ENCODE measurements at regions not wholly inside any gene's neighbourhood (a gene's known extent, or its start where the extent isn't known, plus 50 kb on each side); places are given as distances from the start of the nearest gene placed in this dataset.

DNA sequence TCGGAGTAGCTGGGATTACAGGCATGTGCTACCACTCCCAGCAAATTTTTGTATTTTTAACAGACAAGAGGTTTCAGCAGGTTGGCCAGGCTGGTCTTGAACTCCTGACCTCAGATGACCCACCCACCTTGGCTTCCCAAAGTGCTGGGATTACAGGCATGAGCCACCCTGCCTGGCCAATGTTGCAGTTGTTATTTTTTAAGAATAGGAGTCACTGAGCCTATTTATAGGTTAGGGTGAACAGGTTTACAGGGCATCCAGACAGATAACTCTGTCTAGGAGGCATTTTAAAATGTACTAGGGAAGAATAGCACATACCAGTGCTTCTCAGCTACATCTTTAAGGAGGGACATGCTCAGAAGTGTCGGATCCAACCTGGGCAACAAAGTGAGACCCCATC, 60.1 kb upstream of the BNC2 start (continued):
- TF ChIP-seq, protein P1, sequence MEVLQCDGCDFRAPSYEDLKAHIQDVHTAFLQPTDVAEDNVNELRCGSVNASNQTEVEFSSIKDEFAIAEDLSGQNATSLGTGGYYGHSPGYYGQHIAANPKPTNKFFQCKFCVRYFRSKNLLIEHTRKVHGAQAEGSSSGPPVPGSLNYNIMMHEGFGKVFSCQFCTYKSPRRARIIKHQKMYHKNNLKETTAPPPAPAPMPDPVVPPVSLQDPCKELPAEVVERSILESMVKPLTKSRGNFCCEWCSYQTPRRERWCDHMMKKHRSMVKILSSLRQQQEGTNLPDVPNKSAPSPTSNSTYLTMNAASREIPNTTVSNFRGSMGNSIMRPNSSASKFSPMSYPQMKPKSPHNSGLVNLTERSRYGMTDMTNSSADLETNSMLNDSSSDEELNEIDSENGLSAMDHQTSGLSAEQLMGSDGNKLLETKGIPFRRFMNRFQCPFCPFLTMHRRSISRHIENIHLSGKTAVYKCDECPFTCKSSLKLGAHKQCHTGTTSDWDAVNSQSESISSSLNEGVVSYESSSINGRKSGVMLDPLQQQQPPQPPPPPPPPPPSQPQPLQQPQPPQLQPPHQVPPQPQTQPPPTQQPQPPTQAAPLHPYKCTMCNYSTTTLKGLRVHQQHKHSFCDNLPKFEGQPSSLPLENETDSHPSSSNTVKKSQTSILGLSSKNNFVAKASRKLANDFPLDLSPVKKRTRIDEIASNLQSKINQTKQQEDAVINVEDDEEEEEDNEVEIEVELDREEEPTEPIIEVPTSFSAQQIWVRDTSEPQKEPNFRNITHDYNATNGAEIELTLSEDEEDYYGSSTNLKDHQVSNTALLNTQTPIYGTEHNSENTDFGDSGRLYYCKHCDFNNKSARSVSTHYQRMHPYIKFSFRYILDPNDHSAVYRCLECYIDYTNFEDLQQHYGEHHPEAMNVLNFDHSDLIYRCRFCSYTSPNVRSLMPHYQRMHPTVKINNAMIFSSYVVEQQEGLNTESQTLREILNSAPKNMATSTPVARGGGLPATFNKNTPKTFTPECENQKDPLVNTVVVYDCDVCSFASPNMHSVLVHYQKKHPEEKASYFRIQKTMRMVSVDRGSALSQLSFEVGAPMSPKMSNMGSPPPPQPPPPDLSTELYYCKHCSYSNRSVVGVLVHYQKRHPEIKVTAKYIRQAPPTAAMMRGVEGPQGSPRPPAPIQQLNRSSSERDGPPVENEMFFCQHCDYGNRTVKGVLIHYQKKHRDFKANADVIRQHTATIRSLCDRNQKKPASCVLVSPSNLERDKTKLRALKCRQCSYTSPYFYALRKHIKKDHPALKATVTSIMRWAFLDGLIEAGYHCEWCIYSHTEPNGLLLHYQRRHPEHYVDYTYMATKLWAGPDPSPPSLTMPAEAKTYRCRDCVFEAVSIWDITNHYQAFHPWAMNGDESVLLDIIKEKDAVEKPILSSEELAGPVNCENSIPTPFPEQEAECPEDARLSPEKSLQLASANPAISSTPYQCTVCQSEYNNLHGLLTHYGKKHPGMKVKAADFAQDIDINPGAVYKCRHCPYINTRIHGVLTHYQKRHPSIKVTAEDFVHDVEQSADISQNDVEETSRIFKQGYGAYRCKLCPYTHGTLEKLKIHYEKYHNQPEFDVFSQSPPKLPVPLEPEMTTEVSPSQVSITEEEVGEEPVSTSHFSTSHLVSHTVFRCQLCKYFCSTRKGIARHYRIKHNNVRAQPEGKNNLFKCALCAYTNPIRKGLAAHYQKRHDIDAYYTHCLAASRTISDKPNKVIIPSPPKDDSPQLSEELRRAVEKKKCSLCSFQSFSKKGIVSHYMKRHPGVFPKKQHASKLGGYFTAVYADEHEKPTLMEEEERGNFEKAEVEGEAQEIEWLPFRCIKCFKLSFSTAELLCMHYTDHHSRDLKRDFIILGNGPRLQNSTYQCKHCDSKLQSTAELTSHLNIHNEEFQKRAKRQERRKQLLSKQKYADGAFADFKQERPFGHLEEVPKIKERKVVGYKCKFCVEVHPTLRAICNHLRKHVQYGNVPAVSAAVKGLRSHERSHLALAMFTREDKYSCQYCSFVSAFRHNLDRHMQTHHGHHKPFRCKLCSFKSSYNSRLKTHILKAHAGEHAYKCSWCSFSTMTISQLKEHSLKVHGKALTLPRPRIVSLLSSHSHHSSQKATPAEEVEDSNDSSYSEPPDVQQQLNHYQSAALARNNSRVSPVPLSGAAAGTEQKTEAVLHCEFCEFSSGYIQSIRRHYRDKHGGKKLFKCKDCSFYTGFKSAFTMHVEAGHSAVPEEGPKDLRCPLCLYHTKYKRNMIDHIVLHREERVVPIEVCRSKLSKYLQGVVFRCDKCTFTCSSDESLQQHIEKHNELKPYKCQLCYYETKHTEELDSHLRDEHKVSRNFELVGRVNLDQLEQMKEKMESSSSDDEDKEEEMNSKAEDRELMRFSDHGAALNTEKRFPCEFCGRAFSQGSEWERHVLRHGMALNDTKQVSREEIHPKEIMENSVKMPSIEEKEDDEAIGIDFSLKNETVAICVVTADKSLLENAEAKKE (CRISPR knock-in tag; IDR thresholded peaks at IDR 0.05): no peak
- TF ChIP-seq POLR2AphosphoS5 (IDR thresholded peaks at IDR 0.05; ENCODE audit: low read depth) (no peak), ZNF114 (CRISPR knock-in tag; IDR thresholded peaks at IDR 0.05) (no peak)

DNA sequence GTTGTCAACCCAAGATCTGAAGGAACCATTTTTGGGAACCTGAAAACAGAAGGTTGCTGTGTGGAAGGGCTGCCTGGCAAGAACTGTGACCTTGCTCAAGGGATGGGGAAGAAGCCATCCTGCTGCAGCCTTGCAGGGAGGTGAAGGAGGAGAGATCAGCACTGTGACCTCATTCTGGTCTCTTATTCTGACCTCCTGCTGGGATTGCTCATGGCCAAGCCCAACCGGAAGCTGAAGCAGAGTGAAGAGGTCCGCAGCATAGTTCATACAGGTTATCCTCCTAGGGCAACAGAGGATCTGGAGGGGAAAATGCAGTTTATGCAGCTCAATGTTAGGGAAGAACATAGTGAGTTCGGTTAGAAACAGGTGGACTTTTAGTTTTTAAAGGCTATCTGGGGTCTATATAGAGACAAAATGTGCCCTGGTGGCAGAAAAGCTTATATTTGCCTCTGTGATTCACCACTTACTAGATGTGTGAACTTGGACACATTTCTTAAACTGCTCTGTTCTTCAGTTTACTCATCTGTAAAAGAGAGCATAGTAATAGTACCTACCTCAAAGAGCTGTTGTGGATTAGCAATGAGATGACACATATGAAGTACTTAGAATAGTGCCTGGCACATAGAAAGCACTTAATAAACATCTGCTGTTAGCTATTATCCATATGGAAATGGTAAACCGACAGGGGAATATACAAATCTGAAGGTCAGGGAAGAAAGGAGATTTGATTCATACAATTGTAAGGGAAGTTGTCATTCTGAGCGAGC, 57.9 kb upstream of the BNC2 start:
- Histone ChIP-seq H3K79me2 (replicated peaks; ENCODE audit: insufficient read depth) (no peaks in the 10 kb centered on the region), H3K4me1 (ENCODE audit: insufficient read depth) (no peaks in the 10 kb centered on the region), H3K36me3 (ENCODE audit: insufficient read depth) (no peaks in the 10 kb centered on the region; the same call in none of the 2 replicates), H3K9me2 (ENCODE audit: insufficient read depth) (0 out of 2 replicates have a peak, but pooled peaks cover 13% of the 10 kb centered on the region), H3K27me3 (ENCODE audit: insufficient read depth) (no peaks in the 10 kb centered on the region), H3K4me3 (no peak overlapping the region), H3F3A (replicated peaks; ENCODE audit: low read depth) (no peaks in the 10 kb centered on the region), H3K4me2 (no peak overlapping the region), H2AFZ (peak overlapping the region; percentile 10; the same call in 1 of the 2 replicates), H3K27ac (ENCODE audit: low read depth) (no peak overlapping the region), H4K20me1 (replicated peaks; ENCODE audit: insufficient read depth) (no peaks in the 10 kb centered on the region)
- Mint-ChIP-seq H3K9me3 (peaks cover 31% of the 10 kb centered on the region), H3K4me3 (no peak overlapping the region), H3K4me1 (no peaks in the 10 kb centered on the region), H3K36me3 (ENCODE audit: low read depth) (peaks cover 23% of the 10 kb centered on the region), H3K27me3 (ENCODE audit: insufficient read depth, low read depth, poor library complexity) (peaks cover 3% of the 10 kb centered on the region), H3K27ac (no peak overlapping the region)
- no peak for ATAC-seq
- DNase-seq (ENCODE audit: low spot score): peak; percentile 8
- no peak for TF ChIP-seq REST (IDR thresholded peaks at IDR 0.05; ENCODE audit: unreplicated experiment)
- TF ChIP-seq, protein P2, sequence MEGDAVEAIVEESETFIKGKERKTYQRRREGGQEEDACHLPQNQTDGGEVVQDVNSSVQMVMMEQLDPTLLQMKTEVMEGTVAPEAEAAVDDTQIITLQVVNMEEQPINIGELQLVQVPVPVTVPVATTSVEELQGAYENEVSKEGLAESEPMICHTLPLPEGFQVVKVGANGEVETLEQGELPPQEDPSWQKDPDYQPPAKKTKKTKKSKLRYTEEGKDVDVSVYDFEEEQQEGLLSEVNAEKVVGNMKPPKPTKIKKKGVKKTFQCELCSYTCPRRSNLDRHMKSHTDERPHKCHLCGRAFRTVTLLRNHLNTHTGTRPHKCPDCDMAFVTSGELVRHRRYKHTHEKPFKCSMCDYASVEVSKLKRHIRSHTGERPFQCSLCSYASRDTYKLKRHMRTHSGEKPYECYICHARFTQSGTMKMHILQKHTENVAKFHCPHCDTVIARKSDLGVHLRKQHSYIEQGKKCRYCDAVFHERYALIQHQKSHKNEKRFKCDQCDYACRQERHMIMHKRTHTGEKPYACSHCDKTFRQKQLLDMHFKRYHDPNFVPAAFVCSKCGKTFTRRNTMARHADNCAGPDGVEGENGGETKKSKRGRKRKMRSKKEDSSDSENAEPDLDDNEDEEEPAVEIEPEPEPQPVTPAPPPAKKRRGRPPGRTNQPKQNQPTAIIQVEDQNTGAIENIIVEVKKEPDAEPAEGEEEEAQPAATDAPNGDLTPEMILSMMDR (conservative IDR thresholded peaks at IDR 0.05; ENCODE audit: low read depth in 2 of 2): no peak
- TF ChIP-seq POLR2AphosphoS5 (IDR thresholded peaks at IDR 0.05; ENCODE audit: low read depth): no peak
- TF ChIP-seq, protein P3, sequence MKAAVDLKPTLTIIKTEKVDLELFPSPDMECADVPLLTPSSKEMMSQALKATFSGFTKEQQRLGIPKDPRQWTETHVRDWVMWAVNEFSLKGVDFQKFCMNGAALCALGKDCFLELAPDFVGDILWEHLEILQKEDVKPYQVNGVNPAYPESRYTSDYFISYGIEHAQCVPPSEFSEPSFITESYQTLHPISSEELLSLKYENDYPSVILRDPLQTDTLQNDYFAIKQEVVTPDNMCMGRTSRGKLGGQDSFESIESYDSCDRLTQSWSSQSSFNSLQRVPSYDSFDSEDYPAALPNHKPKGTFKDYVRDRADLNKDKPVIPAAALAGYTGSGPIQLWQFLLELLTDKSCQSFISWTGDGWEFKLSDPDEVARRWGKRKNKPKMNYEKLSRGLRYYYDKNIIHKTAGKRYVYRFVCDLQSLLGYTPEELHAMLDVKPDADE (IDR thresholded peaks at IDR 0.05): no peak
- no peak for TF ChIP-seq EZH2phosphoT487 (IDR thresholded peaks at IDR 0.05; ENCODE audit: unreplicated experiment)
- TF ChIP-seq ZNF114 (CRISPR knock-in tag; IDR thresholded peaks at IDR 0.05): no peak
- TF ChIP-seq JUNB (IDR thresholded peaks at IDR 0.05; ENCODE audit: unreplicated experiment): no peak
- no peak for TF ChIP-seq ZNF331 (CRISPR knock-in tag; IDR thresholded peaks at IDR 0.05; ENCODE audit: low read depth)
- TF ChIP-seq CREB1 (CRISPR knock-in tag; IDR thresholded peaks at IDR 0.05; ENCODE audit: low read depth): no peak
